ENCODE measurements at regions not wholly inside any gene's neighbourhood (a gene's known extent, or its start where the extent isn't known, plus 50 kb on each side); places are given as distances from the start of the nearest gene placed in this dataset.
"Not testable (repeated sequence)": the region's sequence is repeated elsewhere in the genome, so short reads cannot be mapped to it uniquely, and the experiment has no call there.

DNA sequence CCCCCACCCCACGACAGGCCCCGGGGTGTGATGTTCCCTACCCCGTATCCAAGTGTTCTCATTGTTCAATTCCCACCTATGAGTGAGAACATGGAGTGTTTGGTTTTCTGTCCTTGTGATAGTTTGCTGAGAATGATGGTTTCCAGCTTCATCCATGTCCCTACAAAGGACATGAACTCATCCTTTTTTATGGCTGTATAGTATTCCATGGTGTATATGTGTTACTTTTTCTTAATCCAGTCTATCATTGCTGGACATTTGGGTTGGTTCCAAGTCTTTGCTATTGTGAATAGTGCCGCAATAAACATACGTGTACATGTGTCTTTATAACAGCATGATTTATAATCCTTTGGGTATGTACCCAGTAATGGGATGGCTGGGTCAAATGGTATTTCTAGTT lies 99.3 kb upstream of the RNU6-1 start:
- not testable (repeated sequence) for TF ChIP-seq POLR2A, POLR2AphosphoS5 (IDR thresholded peaks at IDR 0.05)

Measured in breast epithelium (tissue), 3 donors.